NCI-H1417 treated with DMSO at 0.1 percent for 48 hours (cell line): ENCODE measurements at regions not wholly inside any gene's neighbourhood (a gene's known extent, or its start where the extent isn't known, plus 50 kb on each side); places are given as distances from the start of the nearest gene placed in this dataset.

Experiments used
- DNase-seq: peaks from one replicate; lab custom pipeline; 2025; lab: John Stamatoyannopoulos, UW

GRCh38 chr1:60173729-60174505 is 100.3 kb upstream of the C1orf87 start:
- DNase-seq: no peak

- no peak for DNase-seq
Measured at GRCh38 chr1:60173006-60173405, 99.4 kb upstream of the C1orf87 start.

GRCh38 chr1:60171801-60172200 is 98.2 kb upstream of the C1orf87 start:
- DNase-seq: no peak

GRCh38 chr1:60170709-60171108 is 97.1 kb upstream of the C1orf87 start:
- DNase-seq: no peak

GRCh38 chr1:60169206-60169605 is 95.6 kb upstream of the C1orf87 start:
- no peak for DNase-seq

- no peak for DNase-seq
Measured at GRCh38 chr1:60162936-60163335, 89.4 kb upstream of the C1orf87 start.

GRCh38 chr1:60160141-60160540 is 86.6 kb upstream of the C1orf87 start:
- no peak for DNase-seq

GRCh38 chr1:60156371-60156770 is 82.8 kb upstream of the C1orf87 start:
- DNase-seq: no peak

DNA sequence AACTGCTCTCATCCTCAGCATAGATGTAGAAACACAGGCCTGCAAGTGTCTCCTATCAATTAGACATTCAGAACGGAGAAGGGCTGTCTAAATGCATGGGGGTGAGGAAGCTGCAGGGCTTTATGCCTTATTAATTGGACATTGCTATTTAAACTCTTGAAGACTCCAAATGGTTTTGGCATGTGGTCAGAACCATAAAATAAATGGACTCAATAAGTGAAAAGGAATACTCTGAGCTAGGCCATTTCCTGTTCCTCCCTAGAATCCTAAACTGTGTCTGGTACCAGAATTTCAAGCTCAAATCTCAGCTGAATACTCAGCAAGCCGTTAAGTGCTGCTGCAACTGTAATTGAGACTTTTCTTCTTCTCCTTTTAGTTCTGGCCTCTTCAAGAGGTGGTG is 80.4 kb upstream of the C1orf87 start:
- DNase-seq: no peak

DNA sequence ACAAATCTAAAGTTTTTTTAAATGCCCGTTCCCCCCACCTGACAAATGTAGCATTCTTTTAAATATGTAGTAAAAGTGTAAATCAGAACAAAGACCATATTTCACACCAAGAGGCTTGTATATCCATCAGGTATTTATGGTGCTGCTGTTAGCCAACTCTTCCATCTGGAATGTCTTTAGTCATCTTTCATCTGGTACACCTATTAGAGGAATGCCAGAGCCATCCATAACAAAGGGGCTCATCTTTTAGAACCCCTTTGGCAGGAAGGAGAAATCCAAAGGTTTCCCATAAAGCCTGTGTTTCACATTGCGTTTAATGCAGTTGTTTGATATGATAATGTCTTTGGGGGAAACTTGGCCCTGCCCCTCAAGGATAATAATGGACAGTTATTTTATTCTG is 79.3 kb upstream of the C1orf87 start:
- DNase-seq: no peak

DNA sequence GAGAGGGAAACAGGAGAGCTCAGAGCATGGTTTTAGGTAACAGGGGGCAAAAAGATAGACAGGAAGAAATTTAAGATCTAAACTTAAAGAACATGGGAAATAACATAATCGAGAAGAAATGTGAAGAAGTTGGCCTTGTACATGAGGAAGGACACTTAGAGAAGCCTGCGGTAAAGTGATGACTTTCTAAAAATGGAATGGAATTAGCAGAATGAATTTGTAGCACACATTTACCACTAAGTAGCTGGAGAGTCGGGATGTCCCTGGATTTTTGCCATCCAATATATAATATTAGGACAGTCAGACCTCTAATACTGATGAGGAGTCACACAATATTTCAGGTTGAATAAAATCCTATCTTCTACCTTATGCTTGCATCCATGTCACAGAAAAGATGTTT is 77.7 kb upstream of the C1orf87 start:
- DNase-seq: no peak

DNA sequence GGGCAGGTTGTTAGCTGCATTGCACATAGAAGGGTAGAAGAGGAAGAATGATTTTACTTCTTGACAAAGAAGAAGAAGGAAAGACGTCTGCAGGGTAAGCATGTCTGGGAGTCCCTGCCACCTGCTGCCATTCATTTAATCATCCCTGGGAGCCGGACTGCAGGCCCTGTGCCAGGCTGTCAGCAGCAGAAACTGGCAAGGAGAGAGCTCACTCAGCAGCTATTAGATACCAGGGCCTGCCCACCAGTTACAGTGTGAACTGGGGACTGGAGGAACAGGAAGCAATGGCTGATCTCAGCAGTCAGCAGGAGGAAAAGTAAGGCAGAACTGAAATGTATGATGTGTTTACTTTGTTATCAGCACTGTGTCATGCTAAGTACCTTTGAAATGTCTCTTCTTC is 75.7 kb upstream of the C1orf87 start:
- DNase-seq: no peak

DNA sequence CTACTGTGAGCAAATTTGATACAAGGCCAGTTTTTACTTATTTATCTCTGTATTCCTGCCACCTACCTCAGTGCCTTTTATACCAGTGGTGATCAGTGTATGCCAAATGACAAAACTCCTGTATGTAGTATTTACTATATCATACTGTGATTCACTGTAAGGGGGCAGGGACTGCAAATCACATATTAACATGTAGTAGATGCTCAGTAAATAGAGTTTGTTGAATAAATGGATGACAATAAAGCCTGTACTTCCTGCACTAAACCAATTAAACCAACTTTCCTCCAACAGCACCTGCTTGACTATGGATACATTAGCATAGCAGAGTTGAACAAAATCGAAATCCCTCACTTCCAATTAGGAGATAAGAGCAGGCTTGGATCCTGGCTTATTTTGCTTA is 73.3 kb upstream of the C1orf87 start:
- no peak for DNase-seq

DNA sequence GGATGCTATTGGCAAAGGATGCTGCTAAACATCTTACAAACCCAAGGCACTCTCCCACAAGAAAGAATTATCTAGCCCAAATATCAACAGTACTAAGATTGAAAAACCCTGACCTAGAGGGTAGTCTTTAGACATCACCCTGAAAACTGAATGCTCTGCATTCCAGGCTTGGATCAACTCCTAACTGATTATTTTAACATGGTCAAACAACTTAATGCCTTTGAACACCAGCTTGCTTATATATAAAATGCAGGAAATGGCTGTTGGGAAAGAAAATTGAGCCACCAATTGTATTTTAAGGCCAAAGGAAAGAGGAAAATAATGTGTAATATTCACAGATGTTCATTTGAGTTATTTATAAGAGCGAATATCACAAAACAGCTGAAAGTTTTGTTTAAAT is 72.2 kb upstream of the C1orf87 start:
- no peak for DNase-seq

DNA sequence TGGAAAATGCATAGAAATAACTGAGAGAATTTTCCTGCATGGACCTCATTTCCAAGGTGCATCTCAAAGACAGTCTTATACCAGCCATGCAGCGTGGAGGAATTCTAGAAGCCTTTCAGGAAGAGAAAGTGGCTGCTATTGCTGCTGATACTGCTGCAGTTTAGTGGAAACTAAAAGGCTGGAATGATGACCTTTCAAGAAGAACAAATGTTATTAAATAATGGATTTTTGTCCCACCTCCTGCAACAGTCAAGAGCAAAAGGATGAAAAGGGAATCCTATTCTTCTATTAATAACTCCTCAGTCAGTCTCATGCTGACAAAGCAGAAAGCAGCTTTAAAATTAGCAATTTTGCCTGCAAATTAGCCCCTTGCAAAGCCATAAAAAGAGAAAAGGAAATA is 68.2 kb upstream of the C1orf87 start:
- no peak for DNase-seq

- no peak for DNase-seq
Measured at GRCh38 chr1:60141276-60141675, 67.7 kb upstream of the C1orf87 start.

- no peak for DNase-seq
Measured at GRCh38 chr1:60137406-60137805, 63.8 kb upstream of the C1orf87 start.

- DNase-seq: no peak
Measured at GRCh38 chr1:60136395-60136794, 62.8 kb upstream of the C1orf87 start.

DNA sequence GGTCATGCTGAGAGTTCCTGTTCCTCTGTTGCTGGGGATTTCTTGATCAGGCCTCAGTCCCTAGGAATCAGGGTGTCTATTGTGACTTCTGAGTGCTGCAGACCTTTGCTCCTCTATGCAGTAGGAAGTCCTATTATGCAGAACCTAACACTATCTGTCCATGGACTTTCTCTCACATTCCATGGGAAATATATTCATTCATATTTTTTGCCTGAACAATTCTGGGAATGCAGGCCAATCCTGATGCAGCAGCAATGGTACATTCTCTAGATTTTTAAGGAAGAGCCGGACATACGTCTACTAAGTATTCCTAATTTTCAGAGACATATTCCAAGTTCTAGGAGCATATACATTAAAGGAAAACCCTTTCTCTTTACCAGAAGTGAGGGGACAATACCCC is 61.1 kb upstream of the C1orf87 start:
- no peak for DNase-seq

GRCh38 chr1:60133848-60134247 is 60.3 kb upstream of the C1orf87 start:
- no peak for DNase-seq

DNA sequence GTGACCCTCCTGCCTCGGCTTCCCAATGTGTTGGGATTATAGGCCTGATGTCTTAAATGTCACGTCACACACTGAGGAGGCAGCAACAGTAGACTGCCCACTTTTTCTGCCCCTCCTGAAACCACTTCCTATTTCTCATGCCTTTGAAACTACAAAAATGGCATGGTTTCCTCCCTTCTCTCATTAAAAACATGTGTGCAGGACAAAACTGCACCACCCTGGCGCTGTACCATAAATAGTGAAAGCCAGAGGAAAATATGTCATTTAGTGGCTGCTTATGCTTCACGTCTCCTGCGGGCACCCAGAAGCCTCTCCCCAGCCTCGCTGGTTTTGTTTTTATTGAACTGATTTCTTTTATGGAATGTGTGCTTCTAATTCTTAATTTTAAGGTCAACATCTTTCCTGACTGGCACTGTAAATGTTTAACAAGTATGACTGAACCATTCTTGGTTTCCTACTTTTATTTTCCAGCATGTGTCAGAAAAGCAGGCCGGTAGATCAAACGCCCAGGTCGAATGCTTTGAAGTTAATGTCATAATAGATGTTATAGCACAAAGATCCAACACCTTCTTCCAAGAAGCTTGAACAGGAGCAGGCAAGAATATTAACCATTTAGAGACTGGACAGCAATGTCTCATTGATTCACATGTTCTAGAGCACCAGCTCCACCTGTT is 59.6 kb upstream of the C1orf87 start:
- no peak for DNase-seq

DNA sequence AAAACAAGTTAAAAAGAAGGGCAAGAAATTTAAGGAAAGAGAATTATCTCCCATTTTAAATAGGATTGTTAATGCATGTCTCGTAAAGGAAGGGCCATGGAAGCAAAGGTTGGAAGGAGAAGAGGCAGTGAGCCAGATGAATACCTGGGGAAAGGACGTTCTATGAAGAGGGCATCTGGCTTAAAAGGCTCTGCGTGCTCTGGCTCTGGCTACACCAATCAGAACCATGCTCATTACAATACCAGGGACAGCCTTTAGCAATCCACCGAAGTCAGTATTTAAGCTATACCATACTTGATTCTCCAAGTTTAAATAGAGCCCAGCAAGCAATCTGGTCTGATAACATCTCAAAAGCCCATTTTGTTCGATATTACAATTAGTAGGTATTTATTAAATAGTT is 58.5 kb upstream of the C1orf87 start:
- no peak for DNase-seq

GRCh38 chr1:60130703-60131102 is 57.1 kb upstream of the C1orf87 start:
- no peak for DNase-seq

GRCh38 chr1:60129911-60130310 is 56.3 kb upstream of the C1orf87 start:
- DNase-seq: no peak
